Naive thymus-derived CD4-positive, alpha-beta T cell (primary cell): ENCODE measurements at regions not wholly inside any gene's neighbourhood (a gene's known extent, or its start where the extent isn't known, plus 50 kb on each side); places are given as distances from the start of the nearest gene placed in this dataset.

Experiments used
- ATAC-seq: fragments of 150-1000 bp; cut with Tn5 transposase; 2 replicates; pipeline ENCODE4 v1.10.0; 2021; ENCODE audit warnings: mild to moderate bottlenecking, moderate library complexity
- CTCF ChIA-PET: fragments of 350-600 bp; sonication (Branson Sonifier 250); formaldehyde crosslinking; loops from one replicate; lab custom pipeline; 2021; ENCODE audit warnings: antibody characterized with exemption; lab: Charles Lee
- POLR2A ChIA-PET: fragments of 350-600 bp; sonication (Branson Sonifier 250); formaldehyde crosslinking; loops from one replicate; lab custom pipeline; 2021; ENCODE audit warnings: antibody characterized with exemption, inconsistent platforms; lab: Charles Lee
- DNase-seq, 9 donors: peaks; one replicate each; pipeline versions ENCODE4 v3.0.0 to v3.0.0-alpha.2; 2020 to 2022; ENCODE audit warnings: mixed read lengths in 1 of 9
- H3K27ac ChIP-seq: one replicate; pipeline ENCODE4 v1.7.0; 2013; ENCODE audit warnings: mild to moderate bottlenecking, low read depth, low read length, moderate library complexity
- H3K27me3 ChIP-seq, 2 donors: one replicate each; pipeline ENCODE4 v1.7.0; 2013; ENCODE audit warnings: low read length in 2 of 2, mild to moderate bottlenecking in 2 of 2, moderate library complexity in 2 of 2; ENCODE audit not compliant: control insufficient read depth in 2 of 2, insufficient read depth in 2 of 2
- H3K36me3 ChIP-seq, 3 experiments: 1 replicate in 2 of 3; 2 replicates in 1 of 3; pipeline ENCODE4 v1.7.0; 2013; ENCODE audit warnings: low read length in 3 of 3, mild to moderate bottlenecking in 3 of 3, moderate library complexity in 1 of 3; ENCODE audit not compliant: insufficient read depth in 3 of 3, control insufficient read depth in 2 of 3
- H3K4me1 ChIP-seq, 2 donors: one replicate each; pipeline ENCODE4 v1.7.0; 2013; ENCODE audit warnings: low read length in 2 of 2, mild to moderate bottlenecking in 2 of 2, moderate library complexity in 1 of 2; ENCODE audit not compliant: control insufficient read depth in 2 of 2, insufficient read depth in 2 of 2
- H3K4me3 ChIP-seq: 2 replicates; pipeline ENCODE4 v1.7.0; 2013; ENCODE audit warnings: mild to moderate bottlenecking, low read length
- H3K9me3 ChIP-seq, 3 experiments: 1 replicate in 2 of 3; 2 replicates in 1 of 3; pipeline ENCODE4 v1.7.0; 2013; ENCODE audit warnings: low read length in 3 of 3; ENCODE audit not compliant: control insufficient read depth in 2 of 3
- H3K27ac Mint-ChIP-seq, 9 donors: one replicate each; pipeline ENCODE4 v1.8.0; 2020 to 2022; ENCODE audit warnings: mixed read lengths in 9 of 9, mild to moderate bottlenecking in 8 of 9, moderate library complexity in 5 of 9, inconsistent platforms in 2 of 9
- H3K27me3 Mint-ChIP-seq, 5 donors: one replicate each; pipeline ENCODE4 v1.8.0; 2021 to 2022; ENCODE audit warnings: mixed read lengths in 5 of 5, mild to moderate bottlenecking in 1 of 5
- H3K36me3 Mint-ChIP-seq, 5 donors: one replicate each; pipeline ENCODE4 v1.8.0; 2020 to 2022; ENCODE audit warnings: mixed read lengths in 5 of 5, mild to moderate bottlenecking in 3 of 5, inconsistent platforms in 1 of 5
- H3K4me1 Mint-ChIP-seq, 7 donors: one replicate each; pipeline ENCODE4 v1.8.0; 2020 to 2022; ENCODE audit warnings: mixed read lengths in 7 of 7, mild to moderate bottlenecking in 3 of 7, inconsistent platforms in 1 of 7
- H3K4me3 Mint-ChIP-seq, 10 donors: one replicate each; pipeline ENCODE4 v1.8.0; 2020 to 2022; ENCODE audit warnings: mild to moderate bottlenecking in 10 of 10, mixed read lengths in 10 of 10, moderate library complexity in 6 of 10, inconsistent platforms in 2 of 10
- H3K9me3 Mint-ChIP-seq, 11 donors: one replicate each; pipeline ENCODE4 v1.8.0; 2020 to 2022; ENCODE audit warnings: mixed read lengths in 11 of 11, mild to moderate bottlenecking in 4 of 11, inconsistent platforms in 1 of 11, moderate library complexity in 1 of 11
- intact Hi-C, 2 donors: fragments of 100-400 bp; cut with micrococcal nuclease; formaldehyde crosslinking; loops; one replicate each; pipeline ENCODE4 v1.15.1; 2023

DNA sequence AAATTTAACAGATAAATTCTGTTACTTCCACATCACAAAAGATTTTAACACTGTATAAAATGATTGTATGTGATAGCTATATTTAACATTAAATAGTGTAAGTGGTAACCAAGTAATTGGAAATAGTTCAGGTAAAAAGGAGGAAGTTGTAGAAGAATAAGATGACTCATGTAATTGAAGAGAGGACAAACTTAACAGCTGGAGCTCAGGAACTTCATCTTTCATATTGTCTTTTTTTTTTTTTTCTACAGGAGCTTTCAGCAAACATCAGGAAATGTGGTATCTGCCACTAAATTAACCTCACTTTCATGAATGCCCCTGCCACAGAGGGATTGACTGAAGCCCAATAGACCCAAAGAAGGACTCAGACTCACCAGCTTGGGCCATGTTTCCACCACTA lies 188.4 kb upstream of the VEGFC start:
- H3K27ac ChIP-seq, result no peak overlapping the region
- H3K4me3 ChIP-seq, result no peak overlapping the region
- ChIA-PET POLR2A (no interaction called here), CTCF (no interaction called here)
- Mint-ChIP-seq H3K27me3 (peaks cover 0 to 4% (median 0%) of the 10 kb centered on the region in 5 donors), H3K4me3 (no peak overlapping the region), H3K27ac (no peak overlapping the region), H3K36me3 (no peaks in the 10 kb centered on the region), H3K4me1 (no peaks in the 10 kb centered on the region), H3K9me3 (peaks cover 0 to 5% (median 0%) of the 10 kb centered on the region in 11 donors)
- intact Hi-C loops, result no loop called here
- no peak for DNase-seq
- H3K4me1 ChIP-seq, result no peaks in the 10 kb centered on the region
- no peak for ATAC-seq
- H3K36me3 ChIP-seq, result no peaks in the 10 kb centered on the region
- no peaks in the 10 kb centered on the region for H3K27me3 ChIP-seq
- H3K9me3 ChIP-seq, result no peaks in the 10 kb centered on the region

DNA sequence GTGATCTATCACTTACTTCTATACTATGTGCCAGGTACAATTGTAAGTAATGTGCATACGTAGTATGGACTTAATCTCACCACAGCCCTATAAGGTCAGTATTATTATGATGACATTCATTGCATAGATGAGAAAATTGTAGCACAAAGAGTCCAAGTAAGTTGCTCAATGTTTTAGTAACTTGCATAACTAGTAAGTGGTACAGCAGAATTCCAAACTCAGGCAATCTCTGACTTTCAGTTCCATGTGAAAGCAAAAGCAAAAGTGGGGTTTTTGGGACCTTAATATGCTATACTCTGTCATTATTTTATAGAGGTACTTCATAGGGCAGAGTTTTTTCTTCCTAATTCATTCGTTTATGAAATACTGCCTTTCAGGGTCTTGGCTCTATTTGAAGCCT lies 188.8 kb upstream of the VEGFC start:
- Mint-ChIP-seq H3K36me3 (no peaks in the 10 kb centered on the region), H3K4me1 (no peaks in the 10 kb centered on the region), H3K27ac (no peak overlapping the region), H3K4me3 (no peak overlapping the region), H3K27me3 (peaks cover 0 to 4% (median 0%) of the 10 kb centered on the region in 5 donors), H3K9me3 (peaks cover 0 to 5% (median 0%) of the 10 kb centered on the region in 11 donors)
- ChIA-PET POLR2A (no interaction called here), CTCF (no interaction called here)
- Histone ChIP-seq H3K36me3 (no peaks in the 10 kb centered on the region), H3K27me3 (no peaks in the 10 kb centered on the region), H3K4me1 (no peaks in the 10 kb centered on the region), H3K27ac (no peak overlapping the region), H3K9me3 (no peaks in the 10 kb centered on the region), H3K4me3 (no peak overlapping the region)
- ATAC-seq (no peak), DNase-seq (no peak)
- intact Hi-C loops, result no loop called here

DNA sequence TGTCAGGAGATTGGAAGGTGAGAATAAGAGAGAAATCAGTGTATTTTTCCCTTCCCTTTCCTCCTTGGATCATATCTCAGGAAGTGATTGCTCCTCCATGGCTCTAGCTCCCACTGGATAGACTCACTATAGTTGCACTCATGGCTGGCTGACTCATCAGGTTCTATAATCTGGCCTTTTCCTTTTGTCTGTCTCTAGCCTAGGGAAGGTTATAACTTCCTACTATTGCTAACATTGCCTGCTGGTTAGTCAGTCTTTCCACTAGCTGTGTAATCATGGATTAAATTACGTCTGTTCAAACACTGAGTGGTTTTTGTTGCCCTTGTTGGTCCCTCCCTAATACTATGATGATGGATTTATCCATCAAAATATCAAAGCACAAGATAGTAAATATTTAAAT lies 195.5 kb upstream of the VEGFC start:
- intact Hi-C loops, result no loop called here
- CTCF ChIA-PET, result no interaction called here
- Mint-ChIP-seq H3K27me3 (no peaks in the 10 kb centered on the region), H3K27ac (no peak overlapping the region), H3K9me3 (peaks cover 0 to 9% (median 0%) of the 10 kb centered on the region in 11 donors), H3K4me3 (no peak overlapping the region), H3K36me3 (no peaks in the 10 kb centered on the region), H3K4me1 (no peaks in the 10 kb centered on the region)
- H3K27me3 ChIP-seq, result no peaks in the 10 kb centered on the region
- POLR2A ChIA-PET, result no interaction called here
- H3K4me1 ChIP-seq, result no peaks in the 10 kb centered on the region
- no peaks in the 10 kb centered on the region for H3K36me3 ChIP-seq
- H3K4me3 ChIP-seq, result no peak overlapping the region
- DNase-seq, result no peak
- H3K27ac ChIP-seq, result no peak overlapping the region
- no peaks in the 10 kb centered on the region for H3K9me3 ChIP-seq
- ATAC-seq, result no peak

DNA sequence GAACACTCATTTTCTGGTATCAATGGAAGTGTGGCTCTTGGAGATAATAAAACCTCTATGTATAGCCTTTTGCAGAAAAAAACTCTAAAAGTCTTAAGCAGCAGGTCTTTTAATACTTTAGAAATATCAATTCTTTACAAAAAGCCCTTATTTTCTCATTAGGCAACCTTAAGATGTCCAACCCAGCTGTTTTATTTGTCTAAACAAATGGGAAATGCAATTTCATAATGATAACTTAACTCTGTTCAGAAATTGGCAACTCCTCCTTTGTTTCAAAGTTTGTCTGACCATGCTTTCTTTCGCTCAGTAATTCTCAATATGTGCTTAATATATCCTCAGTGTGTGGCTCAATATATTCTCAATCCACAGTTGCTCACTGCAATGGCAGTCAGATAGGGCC lies 196.5 kb upstream of the VEGFC start:
- H3K27ac ChIP-seq, result no peak overlapping the region
- DNase-seq, result no peak
- Mint-ChIP-seq H3K4me3 (no peak overlapping the region), H3K9me3 (peaks cover 0 to 9% (median 0%) of the 10 kb centered on the region in 11 donors), H3K27me3 (no peaks in the 10 kb centered on the region), H3K4me1 (no peaks in the 10 kb centered on the region), H3K27ac (no peak overlapping the region), H3K36me3 (no peaks in the 10 kb centered on the region)
- H3K4me3 ChIP-seq, result no peak overlapping the region
- ChIA-PET CTCF (no interaction called here), POLR2A (no interaction called here)
- H3K27me3 ChIP-seq, result no peaks in the 10 kb centered on the region
- intact Hi-C loops, result no loop called here
- H3K36me3 ChIP-seq, result no peaks in the 10 kb centered on the region
- no peaks in the 10 kb centered on the region for H3K9me3 ChIP-seq
- H3K4me1 ChIP-seq, result no peaks in the 10 kb centered on the region
- no peak for ATAC-seq

DNA sequence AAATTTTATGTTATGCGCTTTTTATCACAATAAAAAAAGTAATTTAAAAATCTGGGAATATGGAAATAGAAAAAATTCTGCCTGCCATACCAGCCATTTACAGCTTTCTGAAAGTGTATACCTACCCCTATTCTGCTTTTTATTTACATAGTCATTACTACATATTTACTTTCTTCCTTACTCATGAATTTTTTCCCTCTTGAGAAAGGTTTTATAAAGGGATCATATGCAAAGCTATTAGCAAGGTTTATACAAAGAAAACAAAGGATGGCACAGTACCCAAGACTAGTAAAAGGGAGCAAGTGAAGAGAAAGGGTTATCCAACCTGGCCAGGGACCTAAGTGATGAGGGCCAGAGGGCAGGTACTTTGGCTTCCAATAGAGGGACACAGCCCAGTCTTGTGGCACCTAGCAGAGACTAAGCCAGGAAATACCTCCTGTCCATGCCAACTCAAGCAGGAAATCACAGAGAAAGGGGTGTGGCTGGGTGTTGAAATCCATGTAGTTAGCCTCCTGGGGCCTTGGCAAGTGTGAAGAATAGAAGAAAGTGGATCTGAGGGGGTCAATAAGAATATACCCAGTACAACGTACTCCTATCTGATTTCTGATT lies 207.3 kb upstream of the VEGFC start:
- no peaks in the 10 kb centered on the region for H3K36me3 ChIP-seq
- H3K4me1 Mint-ChIP-seq, result no peaks in the 10 kb centered on the region
- CTCF ChIA-PET, result no interaction called here
- H3K4me3 ChIP-seq, result no peak overlapping the region
- ATAC-seq (no peak), DNase-seq (no peak)
- H3K27ac ChIP-seq, result no peak overlapping the region
- no peaks in the 10 kb centered on the region for H3K27me3 ChIP-seq
- intact Hi-C loops, result no loop called here
- H3K36me3 Mint-ChIP-seq, result no peaks in the 10 kb centered on the region
- no peaks in the 10 kb centered on the region for H3K9me3 ChIP-seq
- H3K4me3 Mint-ChIP-seq, result no peak overlapping the region
- H3K27ac Mint-ChIP-seq, result no peak overlapping the region
- H3K27me3 Mint-ChIP-seq, result no peaks in the 10 kb centered on the region
- H3K9me3 Mint-ChIP-seq, result peaks cover 0 to 7% (median 0%) of the 10 kb centered on the region in 11 donors
- POLR2A ChIA-PET, result no interaction called here
- H3K4me1 ChIP-seq, result no peaks in the 10 kb centered on the region

DNA sequence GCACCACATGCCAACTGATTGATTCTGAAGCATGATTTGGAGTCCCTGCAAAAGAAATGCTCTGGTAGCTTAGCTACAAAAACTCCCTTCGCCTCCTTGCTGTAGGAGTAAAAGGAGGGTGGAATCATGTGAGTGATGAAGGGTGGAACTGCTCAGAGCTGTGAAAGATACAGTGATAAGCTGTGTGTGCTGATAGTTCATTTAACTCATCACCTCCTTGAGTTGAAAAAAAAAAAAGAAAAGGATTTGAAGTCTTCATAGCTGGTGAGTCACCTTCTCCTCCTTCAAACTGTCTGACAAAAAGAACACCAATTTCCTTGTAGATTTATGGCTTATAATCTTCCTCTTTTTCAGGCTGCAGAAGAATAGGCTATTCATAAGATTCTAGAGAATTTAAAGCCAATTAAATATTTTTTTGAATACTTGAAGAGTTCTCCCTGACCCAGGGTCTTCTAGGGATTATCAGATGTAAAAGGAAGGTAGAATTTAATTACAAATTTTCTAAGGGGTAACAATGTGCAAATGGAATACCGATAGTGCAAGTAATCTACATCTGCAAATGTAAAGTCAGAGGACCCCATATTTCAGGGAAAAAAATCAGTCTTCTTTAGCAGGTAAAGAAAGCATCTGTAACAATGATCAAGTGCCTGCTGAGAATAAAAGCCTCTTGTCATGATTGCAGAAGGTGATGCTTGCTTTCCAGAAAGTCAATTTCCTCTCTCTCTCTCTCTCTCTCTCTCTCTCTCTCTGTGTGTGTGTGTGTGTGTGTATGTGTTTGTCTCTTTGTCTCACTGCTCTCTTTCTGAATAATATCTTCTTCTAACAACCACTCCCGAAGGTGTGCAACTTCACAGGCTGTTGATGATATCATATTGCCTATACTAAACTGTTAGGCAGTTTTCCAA lies 208.8 kb upstream of the VEGFC start:
- Mint-ChIP-seq H3K27me3 (no peaks in the 10 kb centered on the region), H3K27ac (no peak overlapping the region), H3K36me3 (no peaks in the 10 kb centered on the region), H3K4me1 (no peaks in the 10 kb centered on the region), H3K4me3 (no peak overlapping the region), H3K9me3 (peaks cover 0 to 7% (median 0%) of the 10 kb centered on the region in 11 donors)
- Histone ChIP-seq H3K4me3 (no peak overlapping the region), H3K9me3 (no peaks in the 10 kb centered on the region), H3K4me1 (no peaks in the 10 kb centered on the region), H3K27ac (no peak overlapping the region), H3K27me3 (no peaks in the 10 kb centered on the region), H3K36me3 (no peaks in the 10 kb centered on the region)
- ATAC-seq (no peak), DNase-seq (no peak)
- ChIA-PET POLR2A (no interaction called here), CTCF (interaction anchor here (0.6 kb wide), 1 partner anchor 562 kb away, joined by 3 read pairs; no protein-coding TSS in a partner anchor)
- intact Hi-C loops, result no loop called here
